ENCODE measurements at regions not wholly inside any gene's neighbourhood (a gene's known extent, or its start where the extent isn't known, plus 50 kb on each side); places are given as distances from the start of the nearest gene placed in this dataset.

DNA sequence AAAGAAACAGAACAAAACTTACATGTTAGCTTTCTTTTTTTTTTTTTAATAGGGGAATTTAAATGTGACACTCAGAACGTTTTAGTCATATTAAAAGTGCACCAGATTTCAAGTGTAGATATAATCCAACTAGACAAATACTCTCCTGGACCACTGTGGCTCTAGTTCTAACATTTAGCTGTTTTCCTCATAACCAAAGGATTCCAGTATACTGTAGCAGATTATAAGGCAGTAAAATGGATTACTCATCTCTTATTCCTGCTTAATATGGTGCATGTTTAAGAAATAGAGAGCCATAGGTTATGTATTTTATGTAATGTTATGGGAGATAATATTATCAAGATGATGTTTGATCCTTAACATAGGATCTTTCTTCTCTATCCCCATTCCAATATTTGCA, 1339.5 kb upstream of the AGA start:
- TF ChIP-seq POLR2A (IDR thresholded peaks at IDR 0.05; ENCODE audit: low read length) (no peak), GATA1 (IDR thresholded peaks at IDR 0.05; ENCODE audit: low read depth, low read length) (no peak)

All from erythroblast (primary cell).